ENCODE measurements at regions not wholly inside any gene's neighbourhood (a gene's known extent, or its start where the extent isn't known, plus 50 kb on each side); places are given as distances from the start of the nearest gene placed in this dataset.

GRCh38 chr4:127131527-127131926 lies 501.2 kb upstream of the INTU start:
- TF ChIP-seq CTCF (IDR thresholded peaks at IDR 0.05) (no peak), ZFX (IDR thresholded peaks at IDR 0.05; ENCODE audit: borderline replicate concordance) (no peak)

Data from 22Rv1 (cell line).